GM06990 (cell line): ENCODE measurements at regions not wholly inside any gene's neighbourhood (a gene's known extent, or its start where the extent isn't known, plus 50 kb on each side); places are given as distances from the start of the nearest gene placed in this dataset.

Source experiments
- DNase-seq: peaks from one replicate; pipeline ENCODE4 v3.0.0-alpha.2; 2011; ENCODE audit not compliant: insufficient read length; ENCODE audit errors: extremely low read depth
- H3K27me3 ChIP-seq: replicated peaks from 2 replicates; pipeline ENCODE4 v1.6.0; 2011; ENCODE audit warnings: low read length; ENCODE audit not compliant: control insufficient read depth, insufficient read depth
- H3K36me3 ChIP-seq: 2 replicates; pipeline ENCODE4 v1.5.1; 2011; ENCODE audit warnings: low read length; ENCODE audit not compliant: control insufficient read depth, insufficient read depth
- H3K4me3 ChIP-seq: replicated peaks from 2 replicates; pipeline ENCODE4 v1.5.1; 2011; ENCODE audit warnings: low read depth, mild to moderate bottlenecking, control low read depth, low read length
- CTCF ChIP-seq: IDR thresholded peaks from 2 replicates; pipeline ENCODE4 v1.5.1; 2011; ENCODE audit warnings: low read length, control low read depth, mild to moderate bottlenecking, inconsistent platforms; ENCODE audit not compliant: insufficient read depth, poor library complexity, severe bottlenecking

- TF ChIP-seq CTCF = no peak
- no peak for DNase-seq
- no peak overlapping the region for H3K4me3 ChIP-seq
- H3K27me3 ChIP-seq = no peaks in the 10 kb centered on the region
- H3K36me3 ChIP-seq = no peaks in the 10 kb centered on the region
Measured at GRCh38 chr2:187011206-187011832, 162.3 kb upstream of the ZSWIM2 start.

GRCh38 chr2:187009483-187010239, 160.7 kb upstream of the ZSWIM2 start:
- Histone ChIP-seq H3K36me3 (no peaks in the 10 kb centered on the region), H3K27me3 (no peaks in the 10 kb centered on the region), H3K4me3 (no peak overlapping the region)
- no peak for TF ChIP-seq CTCF
- no peak for DNase-seq

GRCh38 chr2:187008111-187008510, 159.1 kb upstream of the ZSWIM2 start:
- no peak for DNase-seq
- H3K4me3 ChIP-seq = no peak overlapping the region
- no peak for TF ChIP-seq CTCF
- no peaks in the 10 kb centered on the region for H3K36me3 ChIP-seq
- no peaks in the 10 kb centered on the region for H3K27me3 ChIP-seq

GRCh38 chr2:187003611-187004010, 154.6 kb upstream of the ZSWIM2 start:
- H3K27me3 ChIP-seq = no peaks in the 10 kb centered on the region
- no peak for DNase-seq
- no peak overlapping the region for H3K4me3 ChIP-seq
- no peak for TF ChIP-seq CTCF
- H3K36me3 ChIP-seq = no peaks in the 10 kb centered on the region

- Histone ChIP-seq H3K27me3 (no peaks in the 10 kb centered on the region), H3K36me3 (no peaks in the 10 kb centered on the region), H3K4me3 (no peak overlapping the region)
- no peak for TF ChIP-seq CTCF
- no peak for DNase-seq
Measured at GRCh38 chr2:187003038-187003554, 154.1 kb upstream of the ZSWIM2 start.
